ENCODE measurements at regions not wholly inside any gene's neighbourhood (a gene's known extent, or its start where the extent isn't known, plus 50 kb on each side); places are given as distances from the start of the nearest gene placed in this dataset.

GRCh38 chr1:4046836-4047461, 146.9 kb upstream of the C1orf174 start:
- no peak for DNase-seq

DNA sequence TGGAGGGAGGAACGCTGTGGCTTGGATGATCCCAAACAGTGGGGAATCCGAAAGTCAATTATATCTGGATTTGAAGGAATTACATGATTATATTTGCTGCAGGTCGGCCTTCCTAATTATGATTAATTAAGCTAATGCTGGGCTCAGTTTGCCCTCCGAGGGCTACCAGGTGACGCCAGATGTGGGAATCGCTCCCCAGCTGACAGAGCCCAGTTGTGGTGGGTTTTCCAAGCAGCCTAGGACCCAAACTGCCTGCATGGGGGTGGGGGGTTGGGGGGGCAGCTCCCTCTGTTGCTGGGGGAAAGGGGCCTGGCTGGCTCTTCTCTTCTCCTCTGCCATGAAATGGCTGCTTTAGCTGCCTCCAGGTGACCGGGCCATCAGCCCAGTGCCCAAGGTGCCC, 147.6 kb upstream of the C1orf174 start:
- no peak for DNase-seq

DNA sequence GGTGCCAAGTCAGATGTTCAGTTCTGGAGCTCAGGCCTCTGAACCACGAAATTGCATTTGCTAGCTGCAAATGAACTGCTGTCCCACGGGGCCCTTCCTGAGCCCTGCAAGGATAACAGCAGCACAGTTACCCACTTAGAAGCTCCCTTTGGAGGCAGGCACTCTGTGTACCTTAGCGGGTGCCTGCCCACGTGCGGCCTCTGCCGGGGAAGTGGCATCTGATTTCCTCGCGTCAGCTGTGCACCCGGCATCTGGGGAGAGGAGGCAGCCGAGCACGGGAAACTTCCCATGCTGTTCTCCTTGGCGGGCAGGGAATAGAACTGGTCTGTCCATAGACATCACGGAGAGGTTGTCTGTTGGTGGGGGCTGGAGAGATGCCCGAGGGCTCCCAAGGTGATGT, 148.0 kb upstream of the C1orf174 start:
- DNase-seq = no peak

- no peak for DNase-seq
Observed at GRCh38 chr1:4048921-4049320, 148.8 kb upstream of the C1orf174 start.

GRCh38 chr1:4050998-4051397, 150.9 kb upstream of the C1orf174 start:
- no peak for DNase-seq

GRCh38 chr1:4052657-4053056, 152.6 kb upstream of the C1orf174 start:
- DNase-seq = no peak

DNA sequence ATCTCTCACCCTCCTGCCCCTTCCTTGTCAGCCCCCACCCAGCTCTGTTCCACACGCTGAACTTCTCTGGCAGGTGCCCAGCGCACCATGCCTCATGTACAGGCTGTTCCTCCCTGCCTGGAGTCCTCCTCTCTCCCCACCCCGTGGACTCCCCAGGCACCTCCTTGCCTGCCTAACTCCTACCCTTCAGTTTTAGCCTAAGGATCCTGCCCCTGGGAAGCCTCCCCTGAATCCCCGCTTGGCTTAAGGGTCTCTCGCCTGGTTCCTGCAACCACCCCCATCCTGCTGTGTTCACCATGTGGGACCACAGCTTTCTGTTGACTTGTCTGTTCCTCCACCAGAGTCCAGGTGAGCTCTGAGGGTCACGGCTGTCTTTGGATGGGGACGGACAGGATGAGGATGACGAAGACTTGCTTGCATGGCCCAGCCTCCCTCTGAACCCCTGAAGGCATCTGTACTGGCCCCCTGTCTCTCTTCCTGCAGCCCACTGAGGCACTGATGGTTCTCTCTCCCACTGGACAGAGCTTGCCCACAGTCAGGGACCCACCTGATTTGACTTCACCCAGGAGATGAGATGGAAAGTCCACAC, 153.2 kb upstream of the C1orf174 start:
- DNase-seq = no peak

DNA sequence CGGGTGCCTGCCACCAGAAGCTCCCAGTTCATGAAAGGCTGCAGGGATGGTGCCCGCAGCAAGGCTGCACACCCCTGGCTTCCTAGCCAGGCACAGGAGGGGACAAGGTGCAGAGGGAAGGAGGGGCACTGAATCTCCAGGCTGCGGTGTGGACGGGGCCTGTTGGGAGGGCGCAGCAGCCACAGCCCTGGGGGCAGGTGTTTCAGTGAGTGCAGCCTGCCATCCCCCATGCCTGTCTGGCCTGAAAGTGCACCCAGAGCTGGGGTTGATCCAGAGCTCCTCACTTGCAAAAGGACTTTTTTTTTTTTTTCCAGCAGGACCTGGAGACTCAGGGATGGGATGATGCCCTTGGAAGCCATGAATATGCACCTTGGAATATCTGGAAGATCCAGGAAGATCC, 153.7 kb upstream of the C1orf174 start:
- DNase-seq = no peak

GRCh38 chr1:4055294-4055967, 155.4 kb upstream of the C1orf174 start:
- DNase-seq = no peak

DNA sequence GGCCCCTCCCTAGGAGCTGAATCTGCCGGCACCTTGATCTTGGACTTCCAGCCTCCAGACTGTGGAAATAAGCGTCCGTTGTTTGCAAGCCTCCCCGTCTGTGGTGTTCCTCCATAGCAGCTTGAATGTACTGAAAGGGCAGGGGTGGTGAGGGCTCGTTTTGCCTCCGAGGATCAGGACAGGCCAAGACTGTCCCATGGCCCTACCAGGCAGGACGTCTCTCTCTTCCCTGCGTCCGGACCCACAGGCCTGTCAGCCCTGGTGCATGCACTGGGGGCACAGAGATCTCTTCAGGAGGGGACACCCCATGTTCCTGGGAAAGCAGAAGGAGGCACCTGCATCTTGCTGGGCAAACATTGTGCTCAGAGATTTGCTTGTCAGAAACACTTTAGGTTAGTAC, 156.3 kb upstream of the C1orf174 start:
- DNase-seq = no peak

DNA sequence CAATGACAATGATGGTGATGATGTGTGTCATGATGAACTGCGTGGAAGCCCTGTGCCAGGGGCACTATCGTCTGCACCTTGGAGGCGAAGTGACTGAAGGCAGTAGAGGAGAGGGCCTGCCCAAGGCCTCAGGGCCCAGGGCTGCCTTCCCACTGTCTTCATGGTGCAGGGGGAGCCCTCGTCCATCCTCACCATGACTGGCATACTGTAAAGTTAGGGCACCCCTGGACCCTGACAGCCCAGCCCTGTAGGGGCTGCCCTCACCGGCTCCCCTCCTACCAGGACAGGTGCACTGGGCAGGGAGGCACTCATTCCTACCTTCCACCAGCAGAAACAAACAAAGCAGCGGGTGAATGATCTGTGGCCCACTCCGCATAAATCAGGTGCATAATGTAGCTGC, 156.9 kb upstream of the C1orf174 start:
- no peak for DNase-seq

GRCh38 chr1:4057603-4058002, 157.5 kb upstream of the C1orf174 start:
- no peak for DNase-seq

- no peak for DNase-seq
Observed at GRCh38 chr1:4058122-4058521, 158.1 kb upstream of the C1orf174 start.

DNA sequence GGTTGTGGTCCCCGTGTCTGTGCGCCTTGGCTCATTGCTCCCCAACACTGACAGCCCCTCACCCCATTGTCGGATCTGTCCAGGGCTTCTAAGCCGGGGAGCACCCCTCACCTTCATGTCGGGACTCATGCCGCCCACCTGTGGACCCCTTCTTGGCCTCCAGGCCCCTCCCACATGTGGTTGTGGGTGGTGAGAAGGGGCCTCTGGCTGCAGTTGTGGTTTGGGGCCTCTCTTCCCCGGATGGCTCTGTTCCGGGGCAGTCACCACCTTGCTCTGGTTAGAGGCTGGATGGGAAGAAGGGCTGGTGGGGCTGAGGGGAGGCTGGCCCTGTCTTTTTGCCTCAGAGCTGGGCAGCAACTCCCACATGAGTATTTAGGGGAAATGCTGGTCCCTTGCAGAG, 158.6 kb upstream of the C1orf174 start:
- no peak for DNase-seq

- DNase-seq = no peak
Observed at GRCh38 chr1:4059270-4059669, 159.2 kb upstream of the C1orf174 start.

- DNase-seq = no peak
Observed at GRCh38 chr1:4060850-4061249, 160.8 kb upstream of the C1orf174 start.

DNA sequence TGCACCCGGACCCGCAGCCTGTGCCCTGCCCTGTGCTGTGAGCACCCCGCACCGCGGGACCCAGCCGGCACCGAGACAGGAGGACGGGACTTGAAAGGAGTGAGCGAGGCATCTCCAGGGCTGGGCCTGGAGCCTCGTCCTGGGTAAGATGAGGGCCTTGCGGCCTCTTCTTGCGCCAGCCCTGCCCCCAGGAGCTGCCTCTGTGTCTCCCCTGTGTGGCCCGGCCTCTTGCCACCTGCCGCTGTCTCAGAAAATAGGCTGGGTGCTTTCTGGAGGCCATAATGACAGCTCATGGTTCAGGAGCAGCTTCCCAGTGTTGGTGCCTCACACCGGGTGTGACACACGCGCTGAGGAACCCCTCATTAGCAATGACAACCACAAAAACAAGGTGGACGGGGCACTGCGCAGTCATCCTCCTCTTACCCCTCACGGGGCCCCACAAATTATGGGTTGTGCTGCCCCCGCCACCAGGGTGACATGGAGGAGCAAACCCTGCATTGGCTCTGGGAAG, 161.5 kb upstream of the C1orf174 start:
- no peak for DNase-seq

DNA sequence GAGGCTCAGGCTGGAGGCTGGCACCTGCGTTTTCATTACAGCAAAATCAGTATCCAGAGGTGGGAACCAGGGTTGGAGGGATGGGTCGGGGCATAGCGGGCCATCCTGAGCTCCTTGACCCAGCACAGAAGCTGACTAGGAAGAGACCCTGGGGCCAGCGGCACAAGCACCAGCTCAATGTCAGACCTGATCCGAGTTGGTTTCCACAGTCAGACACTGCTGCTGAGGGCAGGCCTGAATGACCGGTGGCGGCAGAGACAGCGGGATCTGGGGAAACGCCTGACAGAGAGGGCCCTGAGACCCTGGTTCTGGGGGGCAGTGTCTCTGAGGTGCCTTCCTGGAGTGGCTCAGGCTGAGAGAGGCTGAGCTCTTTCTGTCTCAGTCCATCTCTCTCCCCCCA, 162.0 kb upstream of the C1orf174 start:
- no peak for DNase-seq

DNA sequence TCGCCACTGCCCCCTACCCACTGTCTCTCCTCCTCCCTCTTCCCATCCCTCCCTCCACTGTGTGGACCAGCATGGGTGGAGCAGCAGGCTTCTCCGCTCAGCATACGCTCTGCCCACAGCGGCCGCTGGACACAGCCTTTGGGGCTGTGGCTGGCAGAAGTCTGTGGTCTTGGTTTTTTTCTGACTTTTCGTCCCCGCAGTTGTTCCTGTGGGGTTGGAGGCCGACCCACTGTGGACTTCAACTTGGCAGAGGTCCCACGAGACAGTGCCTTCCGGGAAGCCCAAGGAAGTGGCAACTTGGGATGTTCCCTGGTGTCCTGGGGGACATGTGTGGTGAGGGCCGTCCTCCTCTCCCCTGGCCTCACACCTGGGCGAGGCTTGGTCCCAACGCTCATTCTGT, 162.5 kb upstream of the C1orf174 start:
- DNase-seq = no peak

DNA sequence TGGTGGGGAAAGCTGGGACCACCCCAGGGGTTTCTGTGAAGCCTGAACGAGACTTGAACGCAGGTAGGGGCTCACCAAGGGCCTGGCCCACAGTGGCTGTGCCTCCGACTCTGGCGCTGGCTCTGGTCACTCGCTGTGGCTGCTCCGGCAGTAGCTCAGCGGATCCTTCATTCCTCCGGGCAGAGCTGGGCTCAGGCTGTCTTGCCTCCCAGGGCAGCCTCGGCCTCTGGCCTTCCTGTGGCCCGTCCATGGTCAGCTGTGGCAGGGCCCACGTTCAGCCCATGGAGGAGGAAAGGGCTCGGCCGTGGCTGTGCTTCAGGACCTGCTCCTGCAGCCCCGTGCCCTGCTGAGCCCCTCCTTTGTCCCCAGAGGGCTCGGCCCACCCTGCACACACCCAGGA, 162.9 kb upstream of the C1orf174 start:
- DNase-seq = no peak

DNA sequence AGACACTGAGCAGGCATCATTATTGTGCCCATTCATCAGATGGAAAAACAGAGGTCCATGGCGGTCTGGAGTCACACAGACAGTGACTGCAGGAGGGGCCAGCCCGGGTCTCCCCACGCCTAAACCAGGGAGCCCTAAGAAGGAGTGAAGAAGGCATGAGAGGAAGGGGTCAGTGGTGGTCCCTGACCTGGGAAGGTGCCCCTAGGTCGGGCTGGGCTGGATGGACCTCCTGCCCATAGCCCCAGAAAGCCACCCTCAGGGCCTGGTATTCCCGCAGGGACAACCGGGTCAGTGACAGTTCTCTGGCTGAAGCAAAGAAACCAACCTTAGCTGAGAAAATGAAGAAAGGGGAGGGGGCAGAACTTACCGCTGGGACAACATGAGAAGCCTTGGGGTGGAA, 163.4 kb upstream of the C1orf174 start:
- DNase-seq = no peak

DNA sequence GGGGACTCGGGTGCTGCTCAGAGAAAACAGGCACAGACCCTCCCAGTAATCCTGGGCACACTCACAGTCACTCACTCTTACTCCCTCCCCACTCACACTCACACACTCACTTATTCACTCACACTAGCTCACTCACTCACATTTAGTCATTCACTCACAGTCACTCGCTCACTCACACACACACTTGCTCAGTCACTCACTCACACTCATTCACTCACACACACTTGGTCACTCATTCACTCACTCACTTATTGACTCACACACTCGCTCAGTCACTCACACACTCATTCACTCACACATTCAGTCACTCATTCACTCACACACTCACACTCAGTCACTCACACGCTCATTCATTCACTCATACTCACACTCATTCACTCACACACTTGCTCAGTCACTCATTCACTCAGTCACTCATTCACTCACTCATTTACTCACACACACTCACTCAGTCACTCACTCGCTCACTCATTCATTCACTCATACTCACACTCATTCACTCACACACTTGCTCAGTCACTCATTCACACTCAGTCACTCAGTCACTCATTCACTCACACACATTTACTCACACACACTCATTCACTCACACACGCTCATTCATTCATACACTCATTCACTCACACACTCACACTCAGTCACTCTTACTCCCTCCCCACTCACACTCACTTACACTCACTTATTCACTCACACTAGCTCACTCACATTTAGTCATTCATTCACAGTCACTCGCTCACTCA, 164.2 kb upstream of the C1orf174 start:
- no peak for DNase-seq

GRCh38 chr1:4066860-4067599, 167.0 kb upstream of the C1orf174 start:
- DNase-seq = no peak

All from NCI-H1105 treated with DMSO at 0.1 percent for 48 hours (cell line).